ENCODE measurements at regions not wholly inside any gene's neighbourhood (a gene's known extent, or its start where the extent isn't known, plus 50 kb on each side); places are given as distances from the start of the nearest gene placed in this dataset.

GRCh38 chr9:107548298-107549142 is 59.0 kb upstream of the KLF4 start:
- Histone ChIP-seq H3K4me3 (peak overlapping the region in 3 of 10 donors; percentile 29 to 30 (median 29)), H3K9me3 (no peaks in the 10 kb centered on the region), H3K27ac (peak overlapping the region; percentile 41 to 85 (median 66)), H3K27me3 (no peaks in the 10 kb centered on the region), H3K4me1 (peaks cover 0 to 21% (median 13%) of the 10 kb centered on the region in 9 donors), H3K36me3 (no peaks in the 10 kb centered on the region)
- intact Hi-C loops (cut with DNase I): loop anchor here in 2 of 10 donors (1.0 to 5.0 kb wide), 2 partner anchors 56 to 89 kb away; no protein-coding TSS in a partner anchor
- no peak for TF ChIP-seq CTCF (IDR thresholded peaks at IDR 0.05)
- WGBS, 2 donors: 42 to 53% methylated on average over 10 of the region's 10 CpGs
- ATAC-seq: peak in 7 of 8 donors; percentile 75 to 94 (median 91)
- DNase-seq: peak in 1 of 2 donors; percentile 49

- H3K27ac ChIP-seq: peak overlapping the region in 9 of 10 donors; percentile 41 to 85 (median 69)
- peak in 5 of 8 donors; percentile 11 to 29 (median 19) for ATAC-seq
- intact Hi-C loops (cut with DNase I): loop anchor here in 2 of 10 donors (1.0 to 5.0 kb wide), 2 partner anchors 56 to 89 kb away; no protein-coding TSS in a partner anchor
Observed at GRCh38 chr9:107547772-107548297, 58.3 kb upstream of the KLF4 start.

GRCh38 chr9:107547303-107547702 is 57.7 kb upstream of the KLF4 start:
- H3K9me3 ChIP-seq: no peaks in the 10 kb centered on the region
- H3K4me1 ChIP-seq: peaks cover 0 to 21% (median 13%) of the 10 kb centered on the region in 9 donors
- intact Hi-C loops (cut with DNase I): loop anchor here in 1 of 10 donors (5.0 kb wide), 1 partner anchor 55 kb away; no protein-coding TSS in a partner anchor
- no peak overlapping the region for H3K4me3 ChIP-seq
- peak overlapping the region in 4 of 10 donors; percentile 64 to 85 (median 70) for H3K27ac ChIP-seq
- ATAC-seq: no peak
- no peak for DNase-seq
- H3K27me3 ChIP-seq: no peaks in the 10 kb centered on the region
- TF ChIP-seq CTCF (IDR thresholded peaks at IDR 0.05): no peak
- WGBS, 2 donors: 98 to 100% methylated on average over 2 of the region's 2 CpGs
- no peaks in the 10 kb centered on the region for H3K36me3 ChIP-seq

More at GRCh38 chr9:107547772-107548297, 58.3 kb upstream of the KLF4 start:
- Histone ChIP-seq H3K4me1 (peaks cover 0 to 21% (median 13%) of the 10 kb centered on the region in 9 donors), H3K4me3 (no peak overlapping the region), H3K36me3 (no peaks in the 10 kb centered on the region), H3K9me3 (no peaks in the 10 kb centered on the region), H3K27me3 (no peaks in the 10 kb centered on the region)
- DNase-seq: peak in 1 of 2 donors; percentile 22
- TF ChIP-seq CTCF (IDR thresholded peaks at IDR 0.05): no peak
- WGBS, 2 donors: 38 to 50% methylated on average over 3 of the region's 3 CpGs

- no peaks in the 10 kb centered on the region for H3K9me3 ChIP-seq
- no peak for ATAC-seq
- TF ChIP-seq CTCF (IDR thresholded peaks at IDR 0.05): no peak
Observed at GRCh38 chr9:107546859-107547258, 57.3 kb upstream of the KLF4 start.

More at GRCh38 chr9:107546859-107547258, 57.3 kb upstream of the KLF4 start:
- intact Hi-C loops (cut with DNase I): loop anchor here in 1 of 10 donors (5.0 kb wide), 1 partner anchor 55 kb away; no protein-coding TSS in a partner anchor
- no peak for DNase-seq
- Histone ChIP-seq H3K27ac (no peak overlapping the region), H3K36me3 (no peaks in the 10 kb centered on the region), H3K4me1 (peaks cover 0 to 21% (median 13%) of the 10 kb centered on the region in 9 donors), H3K27me3 (no peaks in the 10 kb centered on the region), H3K4me3 (no peak overlapping the region)

Measured in heart right ventricle (tissue), 16 donors.